WERI-Rb-1 (cell line): ENCODE measurements at regions not wholly inside any gene's neighbourhood (a gene's known extent, or its start where the extent isn't known, plus 50 kb on each side); places are given as distances from the start of the nearest gene placed in this dataset.

Source experiments
- DNase-seq: peaks from one replicate; pipeline ENCODE4 v3.0.0-alpha.2; 2020
- H3K27ac ChIP-seq: fragments of 250-450 bp; sonication (Bioruptor Pico); 2 replicates; pipeline ENCODE4 v1.5.1; 2020; ENCODE audit warnings: mild to moderate bottlenecking, moderate library complexity
- H3K27me3 ChIP-seq: fragments of 250-450 bp; sonication (Bioruptor Pico); 2 replicates; pipeline ENCODE4 v1.5.1; 2021; ENCODE audit warnings: mild to moderate bottlenecking, low read depth, moderate library complexity; ENCODE audit not compliant: insufficient read depth, severe bottlenecking
- H3K36me3 ChIP-seq: fragments of 250-450 bp; sonication (Bioruptor Pico); 2 replicates; pipeline ENCODE4 v1.5.1; 2020; ENCODE audit warnings: mild to moderate bottlenecking, moderate library complexity
- H3K4me3 ChIP-seq: 2 replicates; pipeline ENCODE4 v1.5.1; 2011; ENCODE audit warnings: low read depth, mild to moderate bottlenecking, control low read depth, low read length
- H3K9me3 ChIP-seq: fragments of 250-450 bp; sonication (Bioruptor Pico); 2 replicates; pipeline ENCODE4 v1.5.1; 2021; ENCODE audit warnings: mild to moderate bottlenecking, moderate library complexity; ENCODE audit not compliant: severe bottlenecking
- TF ChIP-seq, protein P1 (sequence below): IDR thresholded peaks from 2 replicates; pipeline ENCODE4 v1.5.1; 2011; ENCODE audit warnings: low read depth, mild to moderate bottlenecking, control low read depth, inconsistent platforms, low read length

DNA sequence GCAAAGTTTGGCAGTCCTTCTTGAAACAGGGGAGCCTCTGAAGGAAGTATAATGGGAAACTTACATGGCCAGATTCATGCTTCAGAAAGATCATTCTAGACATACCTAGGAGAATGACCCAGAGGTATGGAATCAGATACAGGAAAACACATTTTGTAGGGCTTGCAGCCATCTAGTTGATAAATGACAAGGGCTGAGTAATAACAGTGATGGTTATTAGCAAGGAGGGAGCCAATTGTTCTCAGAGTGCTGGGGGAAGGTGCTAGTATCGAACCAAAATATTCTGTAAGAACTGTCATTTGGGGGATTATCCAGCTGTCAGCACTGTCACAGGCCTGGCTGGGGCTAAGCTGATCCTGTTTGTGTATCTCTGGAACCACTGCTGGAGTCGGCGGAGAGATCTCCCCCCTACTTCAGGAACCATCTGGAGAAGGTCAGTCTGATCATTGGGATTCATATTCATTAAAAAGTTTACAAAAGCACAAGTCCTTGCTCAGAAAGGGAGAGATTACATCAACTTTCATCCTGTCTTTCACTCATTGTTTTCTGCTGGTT is 113.8 kb upstream of the THSD7B start:
- Histone ChIP-seq H3K27ac (no peak overlapping the region; the same call in none of the 2 replicates), H3K9me3 (no peaks in the 10 kb centered on the region), H3K4me3 (no peak overlapping the region), H3K27me3 (no peaks in the 10 kb centered on the region), H3K36me3 (no peaks in the 10 kb centered on the region)
- TF ChIP-seq, protein P1, sequence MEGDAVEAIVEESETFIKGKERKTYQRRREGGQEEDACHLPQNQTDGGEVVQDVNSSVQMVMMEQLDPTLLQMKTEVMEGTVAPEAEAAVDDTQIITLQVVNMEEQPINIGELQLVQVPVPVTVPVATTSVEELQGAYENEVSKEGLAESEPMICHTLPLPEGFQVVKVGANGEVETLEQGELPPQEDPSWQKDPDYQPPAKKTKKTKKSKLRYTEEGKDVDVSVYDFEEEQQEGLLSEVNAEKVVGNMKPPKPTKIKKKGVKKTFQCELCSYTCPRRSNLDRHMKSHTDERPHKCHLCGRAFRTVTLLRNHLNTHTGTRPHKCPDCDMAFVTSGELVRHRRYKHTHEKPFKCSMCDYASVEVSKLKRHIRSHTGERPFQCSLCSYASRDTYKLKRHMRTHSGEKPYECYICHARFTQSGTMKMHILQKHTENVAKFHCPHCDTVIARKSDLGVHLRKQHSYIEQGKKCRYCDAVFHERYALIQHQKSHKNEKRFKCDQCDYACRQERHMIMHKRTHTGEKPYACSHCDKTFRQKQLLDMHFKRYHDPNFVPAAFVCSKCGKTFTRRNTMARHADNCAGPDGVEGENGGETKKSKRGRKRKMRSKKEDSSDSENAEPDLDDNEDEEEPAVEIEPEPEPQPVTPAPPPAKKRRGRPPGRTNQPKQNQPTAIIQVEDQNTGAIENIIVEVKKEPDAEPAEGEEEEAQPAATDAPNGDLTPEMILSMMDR = no peak
- DNase-seq = peak; percentile 65

GRCh38 chr2:136647039-136647438 is 118.3 kb upstream of the THSD7B start:
- no peaks in the 10 kb centered on the region for H3K36me3 ChIP-seq
- no peak overlapping the region for H3K27ac ChIP-seq
- TF ChIP-seq, protein P1 = no peak
- no peaks in the 10 kb centered on the region for H3K27me3 ChIP-seq
- H3K4me3 ChIP-seq = no peak overlapping the region
- H3K9me3 ChIP-seq = no peaks in the 10 kb centered on the region
- DNase-seq = no peak

DNA sequence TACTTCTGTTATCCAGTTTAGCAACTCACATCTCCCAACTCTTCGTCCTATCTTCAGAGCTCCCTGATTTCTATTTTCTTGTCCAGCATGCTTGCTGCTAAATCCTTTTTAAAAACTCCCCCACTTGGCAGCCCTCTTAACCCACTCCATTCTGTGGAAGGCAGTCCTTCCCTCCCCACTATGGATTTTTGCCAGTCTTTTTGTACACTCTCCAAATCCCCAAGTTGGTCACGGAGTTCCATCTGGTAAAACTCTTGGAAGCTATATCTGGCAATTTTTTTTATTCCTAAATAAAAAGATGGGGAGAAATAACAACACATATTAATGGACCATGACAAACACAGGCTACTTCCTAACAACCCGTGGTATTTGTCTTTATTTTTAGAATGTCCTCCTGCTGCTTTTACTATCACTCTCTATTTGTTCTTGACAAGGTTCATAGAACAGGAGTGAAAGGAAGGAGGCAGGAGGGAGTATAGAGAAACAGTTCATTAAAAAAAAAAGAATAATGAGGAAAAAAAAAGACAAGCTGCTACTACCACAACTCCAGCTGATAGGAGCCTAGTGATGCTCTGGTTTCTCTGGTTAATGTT is 120.0 kb upstream of the THSD7B start:
- no peaks in the 10 kb centered on the region for H3K9me3 ChIP-seq
- TF ChIP-seq, protein P1 = no peak
- DNase-seq = no peak
- H3K36me3 ChIP-seq = no peaks in the 10 kb centered on the region
- no peak overlapping the region for H3K27ac ChIP-seq
- H3K4me3 ChIP-seq = no peak overlapping the region
- no peaks in the 10 kb centered on the region for H3K27me3 ChIP-seq

DNA sequence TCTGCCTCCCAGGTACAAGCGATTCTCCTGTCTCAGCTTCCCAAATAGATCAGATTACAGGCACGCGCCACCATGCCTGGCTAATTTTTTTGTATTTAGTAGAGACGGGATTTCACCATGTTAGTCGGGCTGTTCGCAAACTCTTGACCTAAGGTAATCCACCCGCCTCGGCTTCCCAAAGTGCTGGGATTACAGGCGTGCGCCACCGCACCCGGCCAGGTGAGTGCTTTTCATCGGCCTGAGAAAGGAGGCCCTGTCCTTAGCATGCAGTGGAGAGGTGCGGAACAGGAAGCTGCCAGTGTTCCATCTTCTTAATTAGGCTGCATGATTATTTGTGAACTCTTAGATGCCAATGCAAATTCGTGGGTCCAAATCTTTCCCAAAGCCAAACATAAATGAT is 125.7 kb upstream of the THSD7B start:
- Histone ChIP-seq H3K4me3 (no peak overlapping the region), H3K27ac (no peak overlapping the region), H3K27me3 (no peaks in the 10 kb centered on the region), H3K9me3 (peaks cover 6% of the 10 kb centered on the region), H3K36me3 (no peaks in the 10 kb centered on the region)
- no peak for DNase-seq
- TF ChIP-seq, protein P1 = no peak

GRCh38 chr2:136638193-136638592 is 127.2 kb upstream of the THSD7B start:
- no peak overlapping the region for H3K4me3 ChIP-seq

More at GRCh38 chr2:136638193-136638592, 127.2 kb upstream of the THSD7B start:
- TF ChIP-seq, protein P1 = no peak
- Histone ChIP-seq H3K9me3 (peaks cover 6% of the 10 kb centered on the region), H3K27ac (no peak overlapping the region), H3K27me3 (no peaks in the 10 kb centered on the region), H3K36me3 (no peaks in the 10 kb centered on the region)
- no peak for DNase-seq
